K562 (cell line): ENCODE measurements at regions not wholly inside any gene's neighbourhood (a gene's known extent, or its start where the extent isn't known, plus 50 kb on each side); places are given as distances from the start of the nearest gene placed in this dataset.

Source experiments
- ATAC-seq: fragments of 200-7000 bp; cut with Tn5 transposase; 3 replicates; pipeline ENCODE4 v1.9.1; 2020; ENCODE audit warnings: moderate library complexity
- BruUV-seq: library from RNA; stranded (reverse); fragments of 400-500 nt; replicated peaks from 2 replicates; lab custom pipeline; 2021; lab: Mats Ljungman, UMichigan
- CTCF ChIA-PET: fragments of 300-600 bp; formaldehyde crosslinking; extraction: SDS; loops from one replicate; lab custom pipeline; 2021; ENCODE audit warnings: low intra/inter-chr PET ratio; lab: Yijun Ruan, JAX
- POLR2A ChIA-PET: fragments of 300-600, 350-650 bp; sonication (Branson Sonifier 250); formaldehyde crosslinking; extraction: SDS; loops from one replicate; lab custom pipeline; 2021; ENCODE audit warnings: antibody characterized with exemption, inconsistent platforms; lab: Yijun Ruan, JAX
- DNase-seq, 4 experiments: peaks; one replicate each; pipeline versions ENCODE4 v3.0.0 to v3.0.0-alpha.2; 2011 to 2018; ENCODE audit warnings: low spot score in 3 of 4, mixed read lengths in 3 of 4; ENCODE audit errors: extremely low read depth in 1 of 4
- FAIRE-seq: peaks from 2 replicates; lab custom pipeline; 2011; peaks lifted over from hg19 to GRCh38; lab: Jason Lieb, UNC
- H2AFZ ChIP-seq: 2 replicates; pipeline ENCODE4 v1.6.0; 2011; ENCODE audit warnings: low read depth, low read length, control low read depth, inconsistent platforms
- H3K27ac ChIP-seq: fragments of 200-600 bp; 3 replicates; pipeline ENCODE4 v1.8.0; 2011; ENCODE audit warnings: low read depth, mild to moderate bottlenecking, control low read depth, inconsistent platforms, low read length, moderate library complexity, mixed read lengths; ENCODE audit errors: extremely low read depth
- H3K27me3 ChIP-seq, 2 experiments: fragments of 300-600 bp in 1 of 2; 2 replicates in 1 of 2; 3 replicates in 1 of 2; pipeline versions ENCODE4 v1.6.0 to v1.8.0; 2011; ENCODE audit warnings: inconsistent platforms in 2 of 2, low read length in 2 of 2, mild to moderate bottlenecking in 1 of 2, mixed read lengths in 1 of 2, moderate library complexity in 1 of 2; ENCODE audit not compliant: control insufficient read depth in 2 of 2, insufficient read depth in 2 of 2
- H3K36me3 ChIP-seq: fragments of 300-600 bp; 3 replicates; pipeline ENCODE4 v1.8.0; 2011; ENCODE audit warnings: mild to moderate bottlenecking, low read length, inconsistent platforms; ENCODE audit not compliant: control insufficient read depth, insufficient read depth
- H3K4me1 ChIP-seq, 2 experiments: fragments of 200-600 bp in 1 of 2; replicated peaks in 1 of 2; 2 replicates in 1 of 2; 3 replicates in 1 of 2; pipeline versions ENCODE4 v1.5.1 to v1.8.0; 2011; ENCODE audit warnings: inconsistent platforms in 2 of 2, low read length in 2 of 2, mild to moderate bottlenecking in 1 of 2, mixed read lengths in 1 of 2, moderate library complexity in 1 of 2; ENCODE audit not compliant: control insufficient read depth in 2 of 2, insufficient read depth in 2 of 2
- H3K4me2 ChIP-seq: 2 replicates; pipeline ENCODE4 v1.6.1; 2011; ENCODE audit warnings: low read length, control low read depth, inconsistent platforms, mixed read lengths; ENCODE audit not compliant: insufficient read depth
- H3K4me3 ChIP-seq: fragments of 200-600 bp; sonication (generic), shearing (Covaris generic); 2 replicates; pipeline ENCODE4 v1.5.1; 2016; ENCODE audit warnings: control low read depth, inconsistent platforms
- H3K79me2 ChIP-seq: fragments of 200-600 bp; 3 replicates; pipeline ENCODE4 v1.8.0; 2011; ENCODE audit warnings: low read length, inconsistent platforms; ENCODE audit not compliant: control insufficient read depth, insufficient read depth
- H3K9ac ChIP-seq, 2 experiments: 2 replicates each; pipeline versions ENCODE4 v1.6.0 to v1.6.1; 2011; ENCODE audit warnings: low read depth in 2 of 2, low read length in 2 of 2, control low read depth in 1 of 2, inconsistent platforms in 1 of 2, mild to moderate bottlenecking in 1 of 2, mixed read lengths in 1 of 2; ENCODE audit not compliant: insufficient read depth in 1 of 2
- H3K9me1 ChIP-seq: one replicate; pipeline ENCODE4 v1.6.0; 2011; ENCODE audit warnings: inconsistent platforms, mild to moderate bottlenecking, low read length, moderate library complexity; ENCODE audit not compliant: control insufficient read depth, insufficient read depth
- H3K9me3 ChIP-seq: replicated peaks from 2 replicates; pipeline ENCODE4 v1.5.1; 2011; ENCODE audit warnings: low read depth, low read length, inconsistent platforms; ENCODE audit not compliant: control insufficient read depth, insufficient read depth
- H4K20me1 ChIP-seq: replicated peaks from 2 replicates; pipeline ENCODE4 v1.6.1; 2011; ENCODE audit warnings: low read length, inconsistent platforms, mixed read lengths; ENCODE audit not compliant: control insufficient read depth, insufficient read depth
- CCAR2 ChIP-seq: fragments of 200-400 bp; formaldehyde crosslinking; IDR thresholded peaks from 2 replicates; pipeline ENCODE4 v1.6.1; 2017; ENCODE audit warnings: mild to moderate bottlenecking, low read depth, low read length
- CEBPG ChIP-seq, 3 experiments: fragments of 200-800 bp in 1 of 3; sonication (Bioruptor generic) in 1 of 3; sonication (generic) in 1 of 3; formaldehyde crosslinking in 1 of 3; IDR thresholded peaks in 2 of 3; conservative IDR thresholded peaks in 1 of 3; 2 replicates each; pipeline versions ENCODE4 v1.6.1 to v1.8.0; 2016 to 2022; ENCODE audit warnings: missing compliant biosample characterization in 2 of 3, missing genetic modification characterization in 2 of 3, mild to moderate bottlenecking in 1 of 3, missing genetic modification reagents in 1 of 3
- EHMT2 ChIP-seq: fragments of 450-650 bp; IDR thresholded peaks from 2 replicates; pipeline ENCODE4 v1.6.1; 2018; ENCODE audit warnings: antibody characterized with exemption
- GABPA ChIP-seq: fragments of 200-800 bp; sonication (Bioruptor generic); conservative IDR thresholded peaks from 2 replicates; pipeline ENCODE4 v1.6.1; 2016; ENCODE audit warnings: low read depth, missing genetic modification characterization, missing compliant biosample characterization
- HSF4 ChIP-seq: fragments of 250-450 bp; sonication (Bioruptor Pico); IDR thresholded peaks from 2 replicates; pipeline ENCODE4 v2.1.2; 2022; ENCODE audit warnings: mild to moderate bottlenecking, moderate library complexity, borderline replicate concordance
- IFI16 ChIP-seq: fragments of 250-450 bp; sonication (Bioruptor Pico); IDR thresholded peaks from 2 replicates; pipeline ENCODE4 v2.1.2; 2022; ENCODE audit warnings: mild to moderate bottlenecking, inconsistent platforms
- MTA3 ChIP-seq: fragments of 450-650 bp; formaldehyde crosslinking; IDR thresholded peaks from 2 replicates; pipeline ENCODE4 v1.6.1; 2017; ENCODE audit warnings: mild to moderate bottlenecking, borderline replicate concordance
- NEUROD1 ChIP-seq: fragments of 150-350 bp; IDR thresholded peaks from 2 replicates; pipeline ENCODE4 v1.6.1; 2014; ENCODE audit warnings: borderline replicate concordance, low read length, low read depth; ENCODE audit not compliant: partially characterized antibody
- SIN3B ChIP-seq: fragments of 450-650 bp; IDR thresholded peaks from 2 replicates; pipeline ENCODE4 v1.6.1; 2017; ENCODE audit warnings: low read depth, mild to moderate bottlenecking, moderate library complexity
- SMARCA5 ChIP-seq: fragments of 450-650 bp; IDR thresholded peaks from 2 replicates; pipeline ENCODE4 v1.6.1; 2016
- TCF3 ChIP-seq: sonication (generic); formaldehyde crosslinking; IDR thresholded peaks from 2 replicates; pipeline ENCODE4 v1.4.0; 2020; ENCODE audit warnings: mild to moderate bottlenecking, missing genetic modification reagents
- TRIM24 ChIP-seq, 2 experiments: fragments of 450-650 bp; IDR thresholded peaks; 2 replicates each; pipeline ENCODE4 v1.6.1; 2016
- XRCC4 ChIP-seq: IDR thresholded peaks from one replicate; pipeline ENCODE4 v1.6.1; 2011; ENCODE audit not compliant: insufficient read depth, insufficient read length; ENCODE audit errors: extremely low read depth
- XRCC5 ChIP-seq: fragments of 200-400 bp; formaldehyde crosslinking; IDR thresholded peaks from 2 replicates; pipeline ENCODE4 v1.6.1; 2017; ENCODE audit warnings: low read depth, mild to moderate bottlenecking, low read length
- ZNF121 ChIP-seq: sonication (generic); formaldehyde crosslinking; conservative IDR thresholded peaks from 2 replicates; pipeline ENCODE4 v1.8.0; 2022; ENCODE audit warnings: missing genetic modification reagents
- WGBS: fragments of 100-300 bp; shearing (Covaris generic); methylation state at CpG from one replicate; pipeline ENCODE4 v1.1.6; 2016; ENCODE audit warnings: low coverage, mixed read lengths; ENCODE audit not compliant: insufficient coverage; ENCODE audit errors: missing lambda C conversion rate; 5-methylcytosine and 5-hydroxymethylcytosine counted together
- in situ Hi-C: fragments of 300-500 bp; cut with MboI; formaldehyde crosslinking; loops from 4 replicates; pipeline ENCODE4 v1.15.0; 2018; ENCODE audit warnings: inconsistent platforms, mixed read lengths
- intact Hi-C: fragments of 100-400 bp; cut with micrococcal nuclease; formaldehyde crosslinking; loops from 2 replicates; pipeline ENCODE4 v1.14.2; 2022
- TF ChIP-seq, protein P1 (sequence below), 3 experiments: IDR thresholded peaks in 2 of 3; conservative IDR thresholded peaks in 1 of 3; 2 replicates each; pipeline ENCODE4 v1.5.1; 2011 to 2012; ENCODE audit warnings: low read length in 3 of 3, mild to moderate bottlenecking in 3 of 3, control low read depth in 2 of 3, improper control_type of control experiment in 1 of 3, inconsistent platforms in 1 of 3, low read depth in 1 of 3, mixed read lengths in 1 of 3, moderate library complexity in 1 of 3; ENCODE audit not compliant: insufficient read depth in 2 of 3
- TF ChIP-seq, protein P2 (sequence below): sonication (generic); formaldehyde crosslinking; IDR thresholded peaks from 2 replicates; pipeline ENCODE4 v1.8.0; 2022; ENCODE audit warnings: mild to moderate bottlenecking, missing genetic modification reagents

GRCh38 chr5:163347671-163348070, 89.7 kb upstream of the CCNG1 start (continued):
- TF ChIP-seq, protein P1, sequence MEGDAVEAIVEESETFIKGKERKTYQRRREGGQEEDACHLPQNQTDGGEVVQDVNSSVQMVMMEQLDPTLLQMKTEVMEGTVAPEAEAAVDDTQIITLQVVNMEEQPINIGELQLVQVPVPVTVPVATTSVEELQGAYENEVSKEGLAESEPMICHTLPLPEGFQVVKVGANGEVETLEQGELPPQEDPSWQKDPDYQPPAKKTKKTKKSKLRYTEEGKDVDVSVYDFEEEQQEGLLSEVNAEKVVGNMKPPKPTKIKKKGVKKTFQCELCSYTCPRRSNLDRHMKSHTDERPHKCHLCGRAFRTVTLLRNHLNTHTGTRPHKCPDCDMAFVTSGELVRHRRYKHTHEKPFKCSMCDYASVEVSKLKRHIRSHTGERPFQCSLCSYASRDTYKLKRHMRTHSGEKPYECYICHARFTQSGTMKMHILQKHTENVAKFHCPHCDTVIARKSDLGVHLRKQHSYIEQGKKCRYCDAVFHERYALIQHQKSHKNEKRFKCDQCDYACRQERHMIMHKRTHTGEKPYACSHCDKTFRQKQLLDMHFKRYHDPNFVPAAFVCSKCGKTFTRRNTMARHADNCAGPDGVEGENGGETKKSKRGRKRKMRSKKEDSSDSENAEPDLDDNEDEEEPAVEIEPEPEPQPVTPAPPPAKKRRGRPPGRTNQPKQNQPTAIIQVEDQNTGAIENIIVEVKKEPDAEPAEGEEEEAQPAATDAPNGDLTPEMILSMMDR (IDR thresholded peaks at IDR 0.05 in 2 of 3, conservative IDR thresholded peaks at IDR 0.05 in 1 of 3; ENCODE audit: insufficient read depth in 2 of 3, low read depth in 1 of 3, low read length in 3 of 3), result peak; percentile 67 to 91 (median 74)

DNA sequence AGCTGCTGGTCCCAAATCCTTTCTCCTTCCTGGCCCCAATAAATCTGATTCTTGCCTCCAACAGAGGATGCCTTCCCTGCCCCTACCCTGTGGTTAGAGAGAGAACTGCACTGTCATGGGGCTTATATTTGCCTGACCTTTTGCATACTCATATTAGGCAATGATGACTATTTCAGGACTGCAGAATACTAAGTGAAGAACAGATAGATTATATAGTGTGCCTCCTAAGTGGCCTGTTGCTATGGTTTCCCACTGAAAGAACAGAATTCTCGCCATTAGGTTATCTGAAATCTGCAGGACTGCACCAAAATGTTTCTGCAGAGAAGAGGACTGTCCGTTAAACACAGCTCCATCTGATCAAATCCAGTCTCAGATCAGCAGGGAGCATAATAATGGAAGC, 87.3 kb upstream of the CCNG1 start:
- no TSS peak for BruUV-seq
- Histone ChIP-seq H3K4me2 (no peak overlapping the region), H3K4me1 (no peaks in the 10 kb centered on the region; a peak in 1 of 5 replicates), H3K4me3 (no peak overlapping the region), H3K9me3 (no peaks in the 10 kb centered on the region), H3K27me3 (no peaks in the 10 kb centered on the region), H3K79me2 (no peaks in the 10 kb centered on the region), H3K9ac (no peak overlapping the region), H2AFZ (no peak overlapping the region), H3K27ac (no peak overlapping the region), H3K9me1 (no peaks in the 10 kb centered on the region), H3K36me3 (no peaks in the 10 kb centered on the region), H4K20me1 (no peaks in the 10 kb centered on the region)
- ATAC-seq (peak; percentile 86), DNase-seq (peak in 1 of 4 experiments; percentile 13), FAIRE-seq (no peak)
- intact Hi-C loops (no loop called here), in situ Hi-C loops (no loop called here)
- WGBS, result 0% methylated on average over 2 of the region's 2 CpGs
- ChIA-PET POLR2A (no interaction called here), CTCF (no interaction called here)
- no peak for TF ChIP-seq XRCC5
- TF ChIP-seq MTA3, result no peak
- TF ChIP-seq IFI16 (CRISPR knock-in tag), result no peak
- TF ChIP-seq XRCC4, result no peak
- TF ChIP-seq SIN3B, result no peak
- TF ChIP-seq TCF3, result no peak
- TF ChIP-seq CEBPG (CRISPR knock-in tag; IDR thresholded peaks at IDR 0.05), result no peak
- TF ChIP-seq CEBPG (tag; conservative IDR thresholded peaks at IDR 0.05 in 1 of 2, IDR thresholded peaks at IDR 0.05 in 1 of 2), result peak in 1 of 2 experiments; percentile 77; a peak in 2 of 4 replicates
- no peak for TF ChIP-seq GABPA (tag)
- no peak for TF ChIP-seq HSF4 (CRISPR knock-in tag)
- no peak for TF ChIP-seq CCAR2
- TF ChIP-seq, protein P2, sequence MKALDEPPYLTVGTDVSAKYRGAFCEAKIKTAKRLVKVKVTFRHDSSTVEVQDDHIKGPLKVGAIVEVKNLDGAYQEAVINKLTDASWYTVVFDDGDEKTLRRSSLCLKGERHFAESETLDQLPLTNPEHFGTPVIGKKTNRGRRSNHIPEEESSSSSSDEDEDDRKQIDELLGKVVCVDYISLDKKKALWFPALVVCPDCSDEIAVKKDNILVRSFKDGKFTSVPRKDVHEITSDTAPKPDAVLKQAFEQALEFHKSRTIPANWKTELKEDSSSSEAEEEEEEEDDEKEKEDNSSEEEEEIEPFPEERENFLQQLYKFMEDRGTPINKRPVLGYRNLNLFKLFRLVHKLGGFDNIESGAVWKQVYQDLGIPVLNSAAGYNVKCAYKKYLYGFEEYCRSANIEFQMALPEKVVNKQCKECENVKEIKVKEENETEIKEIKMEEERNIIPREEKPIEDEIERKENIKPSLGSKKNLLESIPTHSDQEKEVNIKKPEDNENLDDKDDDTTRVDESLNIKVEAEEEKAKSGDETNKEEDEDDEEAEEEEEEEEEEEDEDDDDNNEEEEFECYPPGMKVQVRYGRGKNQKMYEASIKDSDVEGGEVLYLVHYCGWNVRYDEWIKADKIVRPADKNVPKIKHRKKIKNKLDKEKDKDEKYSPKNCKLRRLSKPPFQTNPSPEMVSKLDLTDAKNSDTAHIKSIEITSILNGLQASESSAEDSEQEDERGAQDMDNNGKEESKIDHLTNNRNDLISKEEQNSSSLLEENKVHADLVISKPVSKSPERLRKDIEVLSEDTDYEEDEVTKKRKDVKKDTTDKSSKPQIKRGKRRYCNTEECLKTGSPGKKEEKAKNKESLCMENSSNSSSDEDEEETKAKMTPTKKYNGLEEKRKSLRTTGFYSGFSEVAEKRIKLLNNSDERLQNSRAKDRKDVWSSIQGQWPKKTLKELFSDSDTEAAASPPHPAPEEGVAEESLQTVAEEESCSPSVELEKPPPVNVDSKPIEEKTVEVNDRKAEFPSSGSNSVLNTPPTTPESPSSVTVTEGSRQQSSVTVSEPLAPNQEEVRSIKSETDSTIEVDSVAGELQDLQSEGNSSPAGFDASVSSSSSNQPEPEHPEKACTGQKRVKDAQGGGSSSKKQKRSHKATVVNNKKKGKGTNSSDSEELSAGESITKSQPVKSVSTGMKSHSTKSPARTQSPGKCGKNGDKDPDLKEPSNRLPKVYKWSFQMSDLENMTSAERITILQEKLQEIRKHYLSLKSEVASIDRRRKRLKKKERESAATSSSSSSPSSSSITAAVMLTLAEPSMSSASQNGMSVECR (CRISPR knock-in tag), result no peak
- TF ChIP-seq EHMT2, result no peak
- TF ChIP-seq TRIM24 (IDR thresholded peaks at IDR 0.05), result no peak
- no peak for TF ChIP-seq ZNF121
- TF ChIP-seq NEUROD1, result no peak
- no peak for TF ChIP-seq SMARCA5
